ENCODE measurements at regions not wholly inside any gene's neighbourhood (a gene's known extent, or its start where the extent isn't known, plus 50 kb on each side); places are given as distances from the start of the nearest gene placed in this dataset.

GRCh38 chr1:194816859-194817258, 1630.4 kb upstream of the B3GALT2 start:
- no peak for DNase-seq (ENCODE audit: low read depth)
- TF ChIP-seq CTCF (conservative IDR thresholded peaks at IDR 0.05; ENCODE audit: low read length): no peak
- H3K4me3 ChIP-seq (ENCODE audit: low read length): no peak overlapping the region

GRCh38 chr1:194813096-194813495, 1626.7 kb upstream of the B3GALT2 start:
- DNase-seq (ENCODE audit: low read depth): no peak
- no peak overlapping the region for H3K4me3 ChIP-seq (ENCODE audit: low read length)
- TF ChIP-seq CTCF (conservative IDR thresholded peaks at IDR 0.05; ENCODE audit: low read length): no peak

GRCh38 chr1:194809665-194810064, 1623.3 kb upstream of the B3GALT2 start:
- no peak for DNase-seq (ENCODE audit: low read depth)
- TF ChIP-seq CTCF (conservative IDR thresholded peaks at IDR 0.05; ENCODE audit: low read length): no peak
- H3K4me3 ChIP-seq (ENCODE audit: low read length): no peak overlapping the region

- no peak overlapping the region for H3K4me3 ChIP-seq (ENCODE audit: low read length)
- TF ChIP-seq CTCF (conservative IDR thresholded peaks at IDR 0.05; ENCODE audit: low read length): no peak
- no peak for DNase-seq (ENCODE audit: low read depth)
Measured at GRCh38 chr1:194809215-194809614, 1622.8 kb upstream of the B3GALT2 start.

- DNase-seq (ENCODE audit: low read depth): no peak
- H3K4me3 ChIP-seq (ENCODE audit: low read length): no peak overlapping the region
- no peak for TF ChIP-seq CTCF (conservative IDR thresholded peaks at IDR 0.05; ENCODE audit: low read length)
Measured at GRCh38 chr1:194807530-194808220, 1621.3 kb upstream of the B3GALT2 start.

- no peak overlapping the region for H3K4me3 ChIP-seq (ENCODE audit: low read length)
- no peak for DNase-seq (ENCODE audit: low read depth)
- no peak for TF ChIP-seq CTCF (conservative IDR thresholded peaks at IDR 0.05; ENCODE audit: low read length)
Measured at GRCh38 chr1:194802572-194802971, 1616.2 kb upstream of the B3GALT2 start.

GRCh38 chr1:194795917-194796593, 1609.6 kb upstream of the B3GALT2 start:
- no peak for TF ChIP-seq CTCF (conservative IDR thresholded peaks at IDR 0.05; ENCODE audit: low read length)
- no peak overlapping the region for H3K4me3 ChIP-seq (ENCODE audit: low read length)
- DNase-seq (ENCODE audit: low read depth): no peak
